ENCODE measurements at regions not wholly inside any gene's neighbourhood (a gene's known extent, or its start where the extent isn't known, plus 50 kb on each side); places are given as distances from the start of the nearest gene placed in this dataset.

DNA sequence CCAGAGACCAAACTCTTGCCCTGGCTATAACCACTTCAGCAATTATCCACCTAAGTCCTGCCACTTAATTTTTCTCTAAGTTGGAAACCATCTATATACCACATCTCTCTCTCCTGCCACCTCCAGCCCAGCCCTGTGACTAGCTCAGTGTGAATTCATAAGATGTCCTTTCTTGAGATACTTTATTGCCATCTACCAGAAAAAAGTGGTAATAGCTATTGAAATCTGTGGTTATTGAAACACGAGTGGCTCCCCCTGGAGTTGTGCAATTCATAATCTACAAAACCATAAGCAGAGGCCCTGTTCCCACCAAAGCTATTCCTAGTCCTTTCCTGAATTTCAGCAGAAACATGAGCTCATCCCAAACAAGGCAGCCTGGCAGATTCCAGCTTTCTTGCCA is 324.0 kb downstream of the TXNL1 start:
- Histone ChIP-seq H3K4me3 (ENCODE audit: low read length in 2 of 2) (no peak overlapping the region), H3K27ac (ENCODE audit: low read depth in 2 of 2, low read length in 2 of 2) (no peak overlapping the region)

DNA sequence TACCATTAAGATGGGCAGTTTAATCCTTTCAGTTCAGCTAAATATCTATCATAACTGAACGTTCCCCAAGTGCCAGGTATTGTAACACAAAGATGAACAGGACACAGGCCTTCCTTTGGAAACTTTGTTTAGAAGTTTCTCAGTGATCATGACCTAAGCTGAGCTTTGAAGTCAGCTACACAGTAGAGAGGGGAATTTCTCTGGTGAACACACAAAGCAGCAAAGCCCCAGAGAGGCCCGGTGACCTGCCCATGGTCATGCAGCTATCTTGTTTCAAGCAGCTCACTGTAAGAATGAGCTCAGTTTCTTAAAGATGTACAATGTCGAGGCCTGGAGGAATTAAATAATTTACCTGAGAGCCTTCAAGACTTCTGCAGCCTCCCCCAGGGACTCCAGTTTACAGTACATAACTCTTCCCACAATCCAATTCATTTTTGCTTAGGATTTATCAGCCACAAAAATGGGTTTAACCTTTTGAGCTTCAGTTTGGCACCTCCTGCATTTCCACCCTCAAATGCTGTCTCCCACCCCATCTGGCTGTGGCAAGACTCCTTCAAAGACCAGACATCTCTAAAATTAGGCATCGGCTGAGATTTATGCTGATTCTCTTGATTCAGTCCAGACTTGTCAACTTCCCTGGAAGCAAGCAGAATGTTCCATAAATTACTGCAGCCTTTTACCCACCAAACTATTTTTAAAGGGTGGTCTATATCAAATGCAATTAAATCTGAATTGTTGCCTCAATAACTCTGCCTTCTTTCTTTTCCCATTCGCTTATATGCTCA is 325.6 kb downstream of the TXNL1 start:
- Histone ChIP-seq H3K9ac (ENCODE audit: low read depth in 1 of 2, low read length in 2 of 2) (no peak overlapping the region), H3K4me3 (ENCODE audit: low read length in 2 of 2) (no peak overlapping the region), H3K9me3 (ENCODE audit: control insufficient read depth in 2 of 2, low read length in 2 of 2) (no peaks in the 10 kb centered on the region), H3K36me3 (ENCODE audit: control insufficient read depth in 2 of 2, insufficient read depth in 2 of 2, low read length in 2 of 2) (no peaks in the 10 kb centered on the region), H3K4me1 (ENCODE audit: control insufficient read depth in 2 of 2, insufficient read depth in 2 of 2, low read length in 2 of 2) (no peaks in the 10 kb centered on the region), H3K27ac (ENCODE audit: low read depth in 2 of 2, low read length in 2 of 2) (no peak overlapping the region), H3K27me3 (ENCODE audit: control insufficient read depth in 2 of 2, insufficient read depth in 2 of 2, low read length in 2 of 2) (no peaks in the 10 kb centered on the region)

More for the DNA sequence above, 324.0 kb downstream of the TXNL1 start:
- Histone ChIP-seq H3K9me3 (ENCODE audit: control insufficient read depth in 2 of 2, low read length in 2 of 2) (no peaks in the 10 kb centered on the region), H3K4me1 (ENCODE audit: control insufficient read depth in 2 of 2, insufficient read depth in 2 of 2, low read length in 2 of 2) (no peaks in the 10 kb centered on the region), H3K36me3 (ENCODE audit: control insufficient read depth in 2 of 2, insufficient read depth in 2 of 2, low read length in 2 of 2) (no peaks in the 10 kb centered on the region), H3K9ac (ENCODE audit: low read depth in 1 of 2, low read length in 2 of 2) (no peak overlapping the region), H3K27me3 (ENCODE audit: control insufficient read depth in 2 of 2, insufficient read depth in 2 of 2, low read length in 2 of 2) (no peaks in the 10 kb centered on the region)

DNA sequence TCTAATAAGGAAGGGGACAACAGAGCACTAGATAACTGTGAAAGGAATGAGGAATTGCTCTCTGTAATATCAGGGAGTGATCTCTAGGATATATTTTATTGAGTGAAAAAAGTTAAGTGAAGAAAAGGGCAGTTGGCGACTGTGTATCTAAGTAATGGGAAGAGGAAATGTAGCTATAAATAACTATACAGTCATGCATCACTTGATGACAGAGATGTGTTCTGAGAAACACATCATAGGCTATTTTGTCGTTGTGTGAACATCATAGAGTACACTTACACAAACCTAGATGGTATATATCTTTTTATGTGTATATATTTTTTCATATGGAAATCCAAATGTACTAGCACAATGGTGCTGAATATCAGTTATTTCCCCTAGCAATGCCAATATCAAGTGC is 329.3 kb downstream of the TXNL1 start:
- no peak overlapping the region for H3K9ac ChIP-seq (ENCODE audit: low read depth in 1 of 2, low read length in 2 of 2)
- H3K9me3 ChIP-seq (ENCODE audit: control insufficient read depth in 2 of 2, low read length in 2 of 2), result no peaks in the 10 kb centered on the region
- no peak overlapping the region for H3K4me3 ChIP-seq (ENCODE audit: low read length in 2 of 2)
- no peaks in the 10 kb centered on the region for H3K27me3 ChIP-seq (ENCODE audit: control insufficient read depth in 2 of 2, insufficient read depth in 2 of 2, low read length in 2 of 2)
- H3K27ac ChIP-seq (ENCODE audit: low read depth in 2 of 2, low read length in 2 of 2), result no peak overlapping the region
- H3K36me3 ChIP-seq (ENCODE audit: control insufficient read depth in 2 of 2, insufficient read depth in 2 of 2, low read length in 2 of 2), result no peaks in the 10 kb centered on the region
- H3K4me1 ChIP-seq (ENCODE audit: control insufficient read depth in 2 of 2, insufficient read depth in 2 of 2, low read length in 2 of 2), result no peaks in the 10 kb centered on the region

DNA sequence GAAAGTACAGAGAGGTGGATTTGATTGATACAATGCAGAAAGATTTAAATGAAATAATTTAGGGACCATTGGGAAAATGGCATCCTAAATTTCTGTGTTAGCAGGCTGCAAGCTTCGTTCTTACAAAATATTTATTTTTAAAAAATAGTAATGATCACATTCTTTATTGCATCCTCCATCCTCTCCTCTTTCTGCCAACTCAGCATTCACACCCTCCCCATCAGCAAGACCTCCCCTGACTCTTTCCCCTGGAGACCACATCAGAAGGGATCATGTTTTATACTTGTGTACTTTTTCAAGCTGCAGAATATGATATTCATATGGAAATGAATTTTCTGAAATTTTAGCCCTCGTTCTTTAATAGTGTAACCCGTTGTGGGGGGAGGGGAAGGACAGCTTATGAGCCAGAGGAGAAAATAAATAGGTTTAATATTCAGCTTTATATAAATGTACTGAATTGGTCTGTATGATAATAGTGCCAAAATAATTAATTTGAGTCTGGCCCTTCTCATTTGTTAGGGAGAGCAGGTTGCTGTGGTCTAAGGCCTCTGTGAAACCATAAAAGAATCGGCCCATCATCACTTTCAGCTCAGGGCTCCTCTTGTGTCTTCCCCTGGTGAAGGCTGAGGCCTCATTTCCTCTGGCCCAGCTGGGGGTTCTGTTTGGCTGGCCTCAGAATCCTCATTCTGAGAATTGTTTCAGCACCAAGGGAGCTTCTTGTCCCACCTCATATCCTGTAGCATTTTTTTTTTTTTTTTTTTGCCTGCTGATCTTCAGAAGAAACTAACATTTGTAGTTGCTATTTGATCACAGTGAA is 330.8 kb downstream of the TXNL1 start:
- no peaks in the 10 kb centered on the region for H3K36me3 ChIP-seq (ENCODE audit: control insufficient read depth in 2 of 2, insufficient read depth in 2 of 2, low read length in 2 of 2)
- H3K9me3 ChIP-seq (ENCODE audit: control insufficient read depth in 2 of 2, low read length in 2 of 2), result no peaks in the 10 kb centered on the region
- no peak overlapping the region for H3K4me3 ChIP-seq (ENCODE audit: low read length in 2 of 2)
- H3K27ac ChIP-seq (ENCODE audit: low read depth in 2 of 2, low read length in 2 of 2), result no peak overlapping the region
- no peaks in the 10 kb centered on the region for H3K27me3 ChIP-seq (ENCODE audit: control insufficient read depth in 2 of 2, insufficient read depth in 2 of 2, low read length in 2 of 2)
- H3K9ac ChIP-seq (ENCODE audit: low read depth in 1 of 2, low read length in 2 of 2), result no peak overlapping the region
- no peaks in the 10 kb centered on the region for H3K4me1 ChIP-seq (ENCODE audit: control insufficient read depth in 2 of 2, insufficient read depth in 2 of 2, low read length in 2 of 2)

DNA sequence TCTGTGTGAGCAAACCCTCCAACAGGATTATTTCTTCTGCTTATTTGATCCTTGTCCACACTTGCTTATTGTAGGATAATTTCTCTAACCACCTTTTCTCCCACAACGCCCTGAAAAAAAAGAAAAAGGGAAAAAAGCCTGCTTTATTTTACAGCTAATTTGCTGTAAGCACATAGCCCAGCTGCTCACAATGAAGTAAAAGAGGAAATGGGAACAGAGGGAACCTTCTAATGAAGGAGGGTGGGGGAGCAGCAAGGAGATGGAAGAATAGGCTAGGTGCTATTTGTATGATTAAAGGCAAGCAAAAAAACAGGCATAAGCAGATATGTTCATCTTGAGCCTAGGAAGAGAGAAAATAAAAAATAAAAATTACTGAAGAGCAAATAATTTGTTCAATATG is 331.6 kb downstream of the TXNL1 start:
- Histone ChIP-seq H3K27me3 (ENCODE audit: control insufficient read depth in 2 of 2, insufficient read depth in 2 of 2, low read length in 2 of 2) (no peaks in the 10 kb centered on the region), H3K27ac (ENCODE audit: low read depth in 2 of 2, low read length in 2 of 2) (no peak overlapping the region), H3K4me3 (ENCODE audit: low read length in 2 of 2) (no peak overlapping the region), H3K9me3 (ENCODE audit: control insufficient read depth in 2 of 2, low read length in 2 of 2) (no peaks in the 10 kb centered on the region), H3K9ac (ENCODE audit: low read depth in 1 of 2, low read length in 2 of 2) (no peak overlapping the region), H3K4me1 (ENCODE audit: control insufficient read depth in 2 of 2, insufficient read depth in 2 of 2, low read length in 2 of 2) (no peaks in the 10 kb centered on the region), H3K36me3 (ENCODE audit: control insufficient read depth in 2 of 2, insufficient read depth in 2 of 2, low read length in 2 of 2) (no peaks in the 10 kb centered on the region)

DNA sequence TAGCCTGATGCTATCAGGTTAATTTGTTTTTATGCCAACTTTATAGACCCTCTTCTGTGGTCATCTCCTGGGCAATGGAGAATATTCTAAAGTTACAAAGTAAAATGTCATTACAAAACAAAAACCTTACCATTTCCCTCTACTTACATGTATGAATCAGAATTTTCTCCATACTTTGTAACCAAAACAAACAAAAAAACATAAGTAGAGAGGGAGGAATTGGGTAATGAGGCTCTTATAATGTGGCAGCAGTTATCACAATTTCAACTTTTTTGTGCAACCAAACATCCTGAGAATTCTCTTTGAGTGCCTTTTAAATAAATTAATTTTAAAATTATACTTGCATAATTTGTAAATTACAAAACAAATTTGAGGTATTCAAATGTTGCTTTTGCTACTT is 332.8 kb downstream of the TXNL1 start:
- no peak overlapping the region for H3K4me3 ChIP-seq (ENCODE audit: low read length in 2 of 2)
- no peaks in the 10 kb centered on the region for H3K4me1 ChIP-seq (ENCODE audit: control insufficient read depth in 2 of 2, insufficient read depth in 2 of 2, low read length in 2 of 2)
- no peaks in the 10 kb centered on the region for H3K9me3 ChIP-seq (ENCODE audit: control insufficient read depth in 2 of 2, low read length in 2 of 2)
- no peak overlapping the region for H3K27ac ChIP-seq (ENCODE audit: low read depth in 2 of 2, low read length in 2 of 2)
- H3K27me3 ChIP-seq (ENCODE audit: control insufficient read depth in 2 of 2, insufficient read depth in 2 of 2, low read length in 2 of 2), result no peaks in the 10 kb centered on the region
- no peak overlapping the region for H3K9ac ChIP-seq (ENCODE audit: low read depth in 1 of 2, low read length in 2 of 2)
- no peaks in the 10 kb centered on the region for H3K36me3 ChIP-seq (ENCODE audit: control insufficient read depth in 2 of 2, insufficient read depth in 2 of 2, low read length in 2 of 2)

DNA sequence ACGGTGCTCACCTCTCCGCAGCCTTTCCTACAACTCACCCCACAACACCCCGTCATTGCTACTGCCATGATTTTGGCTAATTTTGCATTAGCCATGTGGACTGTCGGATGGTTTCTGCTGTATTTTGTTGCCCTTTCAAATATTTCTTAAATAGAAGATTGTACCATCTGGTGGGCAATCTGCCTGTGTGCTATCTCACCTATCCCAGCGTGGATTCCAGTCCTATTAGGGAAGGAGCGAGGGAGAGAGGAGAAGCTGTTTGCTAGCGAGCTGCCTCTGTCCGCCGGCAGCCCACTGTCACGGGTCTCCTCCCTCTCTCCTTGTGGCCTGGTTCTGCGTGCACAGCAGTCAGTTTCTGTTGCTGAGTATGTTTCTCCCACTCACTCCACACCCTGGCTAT is 336.2 kb downstream of the TXNL1 start:
- Histone ChIP-seq H3K36me3 (ENCODE audit: control insufficient read depth in 2 of 2, insufficient read depth in 2 of 2, low read length in 2 of 2) (no peaks in the 10 kb centered on the region), H3K9ac (ENCODE audit: low read depth in 1 of 2, low read length in 2 of 2) (no peak overlapping the region), H3K27ac (ENCODE audit: low read depth in 2 of 2, low read length in 2 of 2) (no peak overlapping the region)

DNA sequence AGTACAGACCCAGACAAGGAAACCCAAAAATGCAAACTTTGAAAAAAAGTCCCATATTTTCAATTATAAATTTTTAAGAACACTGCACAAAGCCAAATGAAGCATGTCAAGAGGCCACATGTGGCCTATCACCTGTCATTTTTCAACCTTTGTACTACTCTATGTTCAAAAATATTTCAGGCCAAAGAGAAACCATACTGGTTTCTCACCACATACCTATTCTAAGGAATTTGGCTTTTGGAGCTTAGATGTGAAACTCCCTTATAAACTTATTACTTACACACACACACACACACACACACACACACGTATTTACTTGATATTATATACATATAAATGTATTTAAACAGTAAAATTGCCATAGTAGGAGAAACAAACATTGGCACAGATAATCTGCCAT is 338.7 kb downstream of the TXNL1 start:
- H3K27ac ChIP-seq (ENCODE audit: low read depth in 2 of 2, low read length in 2 of 2), result no peak overlapping the region
- H3K4me3 ChIP-seq (ENCODE audit: low read length in 2 of 2), result no peak overlapping the region

More for the DNA sequence above, 336.2 kb downstream of the TXNL1 start:
- no peaks in the 10 kb centered on the region for H3K4me1 ChIP-seq (ENCODE audit: control insufficient read depth in 2 of 2, insufficient read depth in 2 of 2, low read length in 2 of 2)
- H3K27me3 ChIP-seq (ENCODE audit: control insufficient read depth in 2 of 2, insufficient read depth in 2 of 2, low read length in 2 of 2), result no peaks in the 10 kb centered on the region
- no peak overlapping the region for H3K4me3 ChIP-seq (ENCODE audit: low read length in 2 of 2)
- no peaks in the 10 kb centered on the region for H3K9me3 ChIP-seq (ENCODE audit: control insufficient read depth in 2 of 2, low read length in 2 of 2)

DNA sequence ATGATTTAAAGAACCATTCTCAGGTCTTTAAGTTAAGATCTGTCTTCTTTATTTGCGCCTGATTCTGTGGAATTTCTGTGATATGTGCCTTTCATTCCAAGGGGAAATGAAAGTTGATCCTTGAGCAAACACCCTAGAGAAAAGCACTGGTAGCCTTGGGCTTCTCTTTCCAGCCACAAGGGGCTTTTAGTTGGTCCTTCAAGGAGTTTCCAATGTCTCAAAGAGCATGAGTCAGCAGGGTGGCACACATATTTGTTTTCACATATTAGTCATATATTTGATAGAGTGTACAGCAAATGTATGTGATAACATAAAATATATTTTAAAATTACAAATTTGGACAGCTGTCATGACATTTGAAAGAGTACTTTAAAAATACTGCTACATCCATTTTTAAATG is 339.5 kb downstream of the TXNL1 start:
- Histone ChIP-seq H3K27ac (ENCODE audit: low read depth in 2 of 2, low read length in 2 of 2) (no peak overlapping the region), H3K9ac (ENCODE audit: low read depth in 1 of 2, low read length in 2 of 2) (no peak overlapping the region), H3K4me3 (ENCODE audit: low read length in 2 of 2) (no peak overlapping the region), H3K36me3 (ENCODE audit: control insufficient read depth in 2 of 2, insufficient read depth in 2 of 2, low read length in 2 of 2) (no peaks in the 10 kb centered on the region), H3K9me3 (ENCODE audit: control insufficient read depth in 2 of 2, low read length in 2 of 2) (peaks cover 0 to 2% of the 10 kb centered on the region in 2 donors), H3K4me1 (ENCODE audit: control insufficient read depth in 2 of 2, insufficient read depth in 2 of 2, low read length in 2 of 2) (no peaks in the 10 kb centered on the region), H3K27me3 (ENCODE audit: control insufficient read depth in 2 of 2, insufficient read depth in 2 of 2, low read length in 2 of 2) (no peaks in the 10 kb centered on the region)

More for the DNA sequence above, 338.7 kb downstream of the TXNL1 start:
- Histone ChIP-seq H3K36me3 (ENCODE audit: control insufficient read depth in 2 of 2, insufficient read depth in 2 of 2, low read length in 2 of 2) (no peaks in the 10 kb centered on the region), H3K4me1 (ENCODE audit: control insufficient read depth in 2 of 2, insufficient read depth in 2 of 2, low read length in 2 of 2) (no peaks in the 10 kb centered on the region), H3K9me3 (ENCODE audit: control insufficient read depth in 2 of 2, low read length in 2 of 2) (peaks cover 0 to 2% of the 10 kb centered on the region in 2 donors), H3K9ac (ENCODE audit: low read depth in 1 of 2, low read length in 2 of 2) (no peak overlapping the region), H3K27me3 (ENCODE audit: control insufficient read depth in 2 of 2, insufficient read depth in 2 of 2, low read length in 2 of 2) (no peaks in the 10 kb centered on the region)

DNA sequence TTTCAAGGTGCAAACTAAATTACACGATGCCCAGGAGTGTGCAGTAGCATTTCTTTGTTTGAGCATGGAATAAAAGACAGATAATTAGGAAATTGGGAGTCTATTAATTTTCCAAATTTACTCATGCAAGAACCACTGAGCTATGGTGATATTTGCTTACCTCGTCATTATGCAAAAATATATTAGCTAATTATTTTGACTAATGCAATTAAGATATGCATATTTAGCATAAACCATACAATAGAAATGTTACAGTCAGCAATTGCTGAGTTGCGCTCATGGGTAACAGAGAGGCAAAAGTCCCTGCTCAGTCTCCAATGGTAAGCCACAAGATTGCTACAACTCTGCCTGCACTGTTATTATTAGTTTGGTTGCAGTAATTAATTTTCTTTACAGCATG is 342.0 kb downstream of the TXNL1 start:
- Histone ChIP-seq H3K27ac (ENCODE audit: low read depth in 2 of 2, low read length in 2 of 2) (no peak overlapping the region), H3K27me3 (ENCODE audit: control insufficient read depth in 2 of 2, insufficient read depth in 2 of 2, low read length in 2 of 2) (no peaks in the 10 kb centered on the region), H3K4me1 (ENCODE audit: control insufficient read depth in 2 of 2, insufficient read depth in 2 of 2, low read length in 2 of 2) (no peaks in the 10 kb centered on the region), H3K9me3 (ENCODE audit: control insufficient read depth in 2 of 2, low read length in 2 of 2) (peaks cover 0 to 2% of the 10 kb centered on the region in 2 donors), H3K4me3 (ENCODE audit: low read length in 2 of 2) (no peak overlapping the region), H3K9ac (ENCODE audit: low read depth in 1 of 2, low read length in 2 of 2) (no peak overlapping the region), H3K36me3 (ENCODE audit: control insufficient read depth in 2 of 2, insufficient read depth in 2 of 2, low read length in 2 of 2) (no peaks in the 10 kb centered on the region)
